Ovary (tissue), 7 donors: ENCODE measurements at regions not wholly inside any gene's neighbourhood (a gene's known extent, or its start where the extent isn't known, plus 50 kb on each side); places are given as distances from the start of the nearest gene placed in this dataset.

Experiments used
- DNase-seq, 5 donors: peaks; one replicate each; pipeline ENCODE4 v3.0.0-alpha.2; 2019 to 2020
- H3K27ac ChIP-seq, 2 donors: fragments of 200-600 bp; one replicate each; pipeline versions ENCODE4 v1.5.1 to v1.8.0; 2019 to 2022
- H3K27me3 ChIP-seq: fragments of 200-600 bp; one replicate; pipeline ENCODE4 v1.8.0; 2022
- H3K36me3 ChIP-seq: fragments of 200-600 bp; sonication (generic); one replicate; pipeline ENCODE4 v1.5.1; 2019
- H3K4me1 ChIP-seq: one replicate; pipeline ENCODE4 v1.8.1; 2013; ENCODE audit warnings: mild to moderate bottlenecking, moderate library complexity; ENCODE audit not compliant: insufficient read depth
- H3K4me3 ChIP-seq: fragments of 200-600 bp; sonication (generic); one replicate; pipeline ENCODE4 v1.5.1; 2017
- H3K9me3 ChIP-seq, 2 donors: fragments of 200-600 bp in 1 of 2; sonication (generic) in 1 of 2; one replicate each; pipeline versions ENCODE4 v1.5.1 to v1.8.1; 2013 to 2019; ENCODE audit warnings: mild to moderate bottlenecking in 1 of 2, moderate library complexity in 1 of 2
- EP300 ChIP-seq: sonication (generic); formaldehyde crosslinking; IDR thresholded peaks from one replicate; pipeline ENCODE4 v1.6.1; 2017; ENCODE audit warnings: antibody characterized with exemption
- POLR2A ChIP-seq: fragments of 450-650 bp; IDR thresholded peaks from one replicate; pipeline ENCODE4 v1.6.1; 2017; ENCODE audit warnings: antibody characterized with exemption, mild to moderate bottlenecking, moderate library complexity
- WGBS, 3 donors: extraction: QIAGEN DNeasy Blood & Tissue Kit in 1 of 3; methylation state at CpG; one replicate each; pipeline versions ENCODE4 v1.1.5 to v1.1.7; 2013 to 2017; 5-methylcytosine and 5-hydroxymethylcytosine counted together
- intact Hi-C, 4 donors: fragments of 100-400 bp; cut with DNase I; formaldehyde crosslinking; loops; one replicate each; pipeline versions ENCODE4 v1.11.0 to v1.15.1; 2022 to 2023
- TF ChIP-seq, protein P1 (sequence below), 3 donors: fragments of 450-650 bp in 2 of 3; fragments of 200-600 bp in 1 of 3; IDR thresholded peaks; one replicate each; pipeline versions ENCODE4 v1.5.1 to v1.8.0; 2016 to 2022; ENCODE audit warnings: antibody characterized with exemption in 3 of 3, mild to moderate bottlenecking in 1 of 3
- donor health status: DM: no; HTN: no; CAD: no; lungs with moderate emphysema.
- donor health status: DM: no; HTN: no; CAD: no.
- donor health status: Bipolar disorder and iron deficiency.
- donor health status: DM: no; HTN: no; CAD: no.
- donor health status: DM: yes; HTN: yes; CAD: no.

DNA sequence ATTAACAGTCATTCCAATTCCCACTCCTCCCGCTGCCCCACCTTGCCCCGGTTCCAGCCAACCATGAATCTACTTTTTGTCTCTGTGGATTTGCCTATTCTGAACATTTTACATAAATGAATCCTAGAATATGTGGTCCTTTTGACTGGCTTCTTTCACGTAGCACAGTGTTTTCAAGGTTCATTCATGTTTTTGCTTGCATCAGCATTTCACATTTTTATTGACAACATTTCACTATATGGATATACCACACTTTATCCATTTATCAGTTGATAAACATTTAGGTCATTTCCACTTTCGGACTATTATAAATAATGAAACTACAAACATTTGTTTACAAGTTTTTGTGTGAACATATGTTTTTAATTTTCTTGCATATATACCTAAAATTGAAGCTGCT, 182.0 kb downstream of the ZNF248 start:
- DNase-seq = no peak
- Histone ChIP-seq H3K27ac (no peak overlapping the region), H3K4me1 (no peaks in the 10 kb centered on the region), H3K27me3 (no peaks in the 10 kb centered on the region), H3K9me3 (no peaks in the 10 kb centered on the region), H3K36me3 (no peaks in the 10 kb centered on the region), H3K4me3 (no peak overlapping the region)
- TF ChIP-seq, protein P1, sequence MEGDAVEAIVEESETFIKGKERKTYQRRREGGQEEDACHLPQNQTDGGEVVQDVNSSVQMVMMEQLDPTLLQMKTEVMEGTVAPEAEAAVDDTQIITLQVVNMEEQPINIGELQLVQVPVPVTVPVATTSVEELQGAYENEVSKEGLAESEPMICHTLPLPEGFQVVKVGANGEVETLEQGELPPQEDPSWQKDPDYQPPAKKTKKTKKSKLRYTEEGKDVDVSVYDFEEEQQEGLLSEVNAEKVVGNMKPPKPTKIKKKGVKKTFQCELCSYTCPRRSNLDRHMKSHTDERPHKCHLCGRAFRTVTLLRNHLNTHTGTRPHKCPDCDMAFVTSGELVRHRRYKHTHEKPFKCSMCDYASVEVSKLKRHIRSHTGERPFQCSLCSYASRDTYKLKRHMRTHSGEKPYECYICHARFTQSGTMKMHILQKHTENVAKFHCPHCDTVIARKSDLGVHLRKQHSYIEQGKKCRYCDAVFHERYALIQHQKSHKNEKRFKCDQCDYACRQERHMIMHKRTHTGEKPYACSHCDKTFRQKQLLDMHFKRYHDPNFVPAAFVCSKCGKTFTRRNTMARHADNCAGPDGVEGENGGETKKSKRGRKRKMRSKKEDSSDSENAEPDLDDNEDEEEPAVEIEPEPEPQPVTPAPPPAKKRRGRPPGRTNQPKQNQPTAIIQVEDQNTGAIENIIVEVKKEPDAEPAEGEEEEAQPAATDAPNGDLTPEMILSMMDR (IDR thresholded peaks at IDR 0.05) = no peak
- TF ChIP-seq POLR2A (no peak), EP300 (no peak)
- intact Hi-C loops = no loop called here
- WGBS, 3 donors = 71 to 73% (median 73%) methylated on average over 4 of the region's 4 CpGs

DNA sequence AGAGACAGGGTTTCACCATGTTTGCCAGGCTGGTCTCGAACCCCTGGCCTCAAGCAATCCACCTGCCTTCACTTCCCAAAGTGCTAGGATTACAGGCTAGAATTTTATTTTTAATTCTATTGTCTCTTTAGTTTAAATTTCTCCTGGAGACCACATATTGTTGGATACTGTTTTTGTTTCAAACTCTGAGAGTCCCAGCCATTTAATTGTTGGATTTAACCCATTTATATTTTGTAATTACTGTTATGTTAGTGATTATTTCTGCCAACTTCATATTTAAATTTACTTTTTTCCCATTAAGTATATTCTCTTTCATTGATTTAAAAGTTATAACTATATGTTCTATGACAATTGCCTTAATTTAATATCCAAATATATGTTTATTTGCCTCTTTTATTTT, 185.6 kb downstream of the ZNF248 start:
- no peak overlapping the region for H3K4me3 ChIP-seq
- no peaks in the 10 kb centered on the region for H3K4me1 ChIP-seq
- no peak for DNase-seq
- H3K36me3 ChIP-seq = no peaks in the 10 kb centered on the region
- H3K9me3 ChIP-seq = no peaks in the 10 kb centered on the region
- H3K27me3 ChIP-seq = no peaks in the 10 kb centered on the region
- TF ChIP-seq POLR2A (no peak), EP300 (no peak)
- TF ChIP-seq, protein P1 (IDR thresholded peaks at IDR 0.05) = no peak
- no peak overlapping the region for H3K27ac ChIP-seq
- intact Hi-C loops = no loop called here
- WGBS, 3 donors = 13 to 24% (median 23%) methylated on average over 1 of the region's 1 CpG

DNA sequence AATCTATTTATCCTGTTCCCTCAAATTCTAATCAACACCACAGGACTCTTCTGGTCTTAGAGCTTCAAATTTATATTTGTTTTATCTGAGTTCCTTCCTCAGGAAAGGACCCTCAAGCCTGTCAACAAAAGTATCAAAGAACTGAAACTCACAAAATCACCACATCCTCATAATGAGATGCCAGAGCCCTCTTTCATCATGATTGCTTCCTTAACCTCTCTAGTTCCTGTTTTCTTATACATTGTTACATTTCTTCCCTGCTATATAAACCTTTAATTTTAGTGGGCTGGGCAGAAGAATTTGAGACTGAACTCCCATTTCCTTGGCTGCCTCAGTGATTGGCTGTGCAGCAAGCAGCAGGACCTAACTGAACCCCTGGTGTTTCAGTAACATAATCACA, 189.7 kb downstream of the ZNF248 start:
- Histone ChIP-seq H3K4me1 (no peaks in the 10 kb centered on the region), H3K4me3 (no peak overlapping the region), H3K9me3 (no peaks in the 10 kb centered on the region), H3K36me3 (no peaks in the 10 kb centered on the region), H3K27me3 (no peaks in the 10 kb centered on the region), H3K27ac (no peak overlapping the region)
- intact Hi-C loops = no loop called here
- TF ChIP-seq, protein P1 (IDR thresholded peaks at IDR 0.05) = no peak
- TF ChIP-seq EP300 (no peak), POLR2A (no peak)
- DNase-seq = no peak

DNA sequence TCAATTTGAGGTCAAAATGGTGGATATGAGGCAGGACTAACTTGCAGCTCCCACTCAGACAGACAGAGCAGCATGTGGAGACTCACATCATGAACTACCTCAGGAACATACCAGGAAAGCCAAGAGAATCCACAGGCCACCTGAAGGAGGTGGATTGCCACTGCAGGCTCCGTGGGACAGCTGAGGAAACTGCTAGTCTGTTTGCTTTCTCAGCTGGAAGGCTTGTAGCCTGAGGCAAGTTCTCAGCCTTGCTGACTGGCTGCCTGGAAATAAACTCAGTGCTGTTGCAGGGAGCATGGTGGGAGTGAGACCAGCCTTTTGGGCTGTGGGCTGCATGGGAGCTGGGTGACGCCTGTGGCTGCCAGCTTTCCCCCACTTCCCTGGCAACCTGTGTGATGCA, 202.9 kb downstream of the ZNF248 start:
- intact Hi-C loops = no loop called here
- H3K9me3 ChIP-seq = no peaks in the 10 kb centered on the region
- no peak for DNase-seq
- no peaks in the 10 kb centered on the region for H3K27me3 ChIP-seq
- no peak overlapping the region for H3K27ac ChIP-seq
- no peaks in the 10 kb centered on the region for H3K36me3 ChIP-seq
- H3K4me1 ChIP-seq = no peaks in the 10 kb centered on the region
- H3K4me3 ChIP-seq = no peak overlapping the region
- WGBS, 3 donors = 60 to 73% (median 66%) methylated on average over 2 of the region's 2 CpGs
- TF ChIP-seq EP300 (no peak), POLR2A (no peak)
- TF ChIP-seq, protein P1 (IDR thresholded peaks at IDR 0.05) = no peak

DNA sequence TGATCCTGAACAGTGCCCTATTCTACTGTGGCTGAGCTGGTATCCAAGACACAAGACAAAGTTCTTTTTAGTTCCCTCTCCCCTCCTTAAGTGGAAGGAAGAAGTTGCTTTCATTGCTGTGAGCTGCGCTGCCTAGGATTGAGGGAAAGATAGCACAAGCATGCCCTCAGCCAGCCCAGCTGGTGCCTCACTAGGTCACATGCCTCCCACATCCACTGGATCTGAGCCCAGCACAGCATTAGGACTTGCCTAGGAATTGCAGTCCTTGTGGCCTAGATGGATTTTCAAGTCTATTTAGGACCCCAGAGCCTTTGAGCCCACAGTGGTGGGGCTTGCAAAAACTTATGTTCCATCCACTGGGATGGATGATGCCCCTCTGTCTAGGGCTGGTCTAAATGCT, 214.2 kb downstream of the ZNF248 start:
- H3K4me1 ChIP-seq = no peaks in the 10 kb centered on the region
- WGBS, 3 donors = 53 to 68% (median 59%) methylated on average over 1 of the region's 1 CpG
- no peak for DNase-seq
- no peaks in the 10 kb centered on the region for H3K9me3 ChIP-seq
- no peaks in the 10 kb centered on the region for H3K27me3 ChIP-seq
- no peak overlapping the region for H3K4me3 ChIP-seq
- TF ChIP-seq POLR2A (no peak), EP300 (no peak)
- TF ChIP-seq, protein P1 (IDR thresholded peaks at IDR 0.05) = no peak
- intact Hi-C loops = no loop called here
- H3K36me3 ChIP-seq = no peaks in the 10 kb centered on the region
- H3K27ac ChIP-seq = no peak overlapping the region
